Smooth muscle cell (in vitro differentiated cells): ENCODE measurements at regions not wholly inside any gene's neighbourhood (a gene's known extent, or its start where the extent isn't known, plus 50 kb on each side); places are given as distances from the start of the nearest gene placed in this dataset.

ENCODE experiments used
- DNase-seq: peaks from one replicate; lab custom pipeline; 2025; ENCODE audit not compliant: unreplicated experiment; lab: John Stamatoyannopoulos, UW
- H2AFZ ChIP-seq: fragments of 200-600 bp; sonication (generic); 2 replicates; pipeline ENCODE4 v1.6.0; 2016; ENCODE audit warnings: antibody characterized with exemption, low read depth, mild to moderate bottlenecking
- H3F3A ChIP-seq: fragments of 200-600 bp; sonication (generic); 2 replicates; pipeline ENCODE4 v1.6.0; 2017; ENCODE audit warnings: antibody characterized with exemption, low read depth
- H3K27ac ChIP-seq: fragments of 200-600 bp; sonication (generic); 2 replicates; pipeline ENCODE4 v1.5.1; 2016; ENCODE audit warnings: low read depth, mild to moderate bottlenecking
- H3K27me3 ChIP-seq: fragments of 200-600 bp; sonication (generic); 2 replicates; pipeline ENCODE4 v1.6.1; 2016; ENCODE audit warnings: low read depth, mild to moderate bottlenecking
- H3K36me3 ChIP-seq: fragments of 200-600 bp; sonication (generic); 2 replicates; pipeline ENCODE4 v1.5.1; 2016; ENCODE audit warnings: low read depth
- H3K4me1 ChIP-seq: fragments of 200-600 bp; sonication (generic); 2 replicates; pipeline ENCODE4 v1.5.1; 2016; ENCODE audit warnings: low read depth
- H3K4me2 ChIP-seq: fragments of 200-600 bp; sonication (generic); 2 replicates; pipeline ENCODE4 v1.6.0; 2016; ENCODE audit warnings: mild to moderate bottlenecking
- H3K4me3 ChIP-seq: fragments of 200-600 bp; sonication (generic); 2 replicates; pipeline ENCODE4 v1.5.1; 2016; ENCODE audit warnings: mild to moderate bottlenecking
- H3K79me2 ChIP-seq: fragments of 200-600 bp; sonication (generic); 2 replicates; pipeline ENCODE4 v1.6.0; 2016; ENCODE audit warnings: low read depth, mild to moderate bottlenecking
- H3K9ac ChIP-seq: fragments of 200-600 bp; sonication (generic); 2 replicates; pipeline ENCODE4 v1.6.0; 2016; ENCODE audit warnings: low read depth
- H3K9me3 ChIP-seq: fragments of 200-600 bp; sonication (generic); replicated peaks from 2 replicates; pipeline ENCODE4 v1.5.1; 2016; ENCODE audit warnings: low read depth
- H4K20me1 ChIP-seq: fragments of 200-600 bp; sonication (generic); 2 replicates; pipeline ENCODE4 v1.6.0; 2016; ENCODE audit warnings: low read depth
- WGBS: methylation state at CpG from one replicate; pipeline ENCODE4 v1.1.7; 2016; ENCODE audit warnings: low lambda C conversion rate; 5-methylcytosine and 5-hydroxymethylcytosine counted together
- TF ChIP-seq, protein P1 (sequence below): fragments of 200-600 bp; sonication (generic); IDR thresholded peaks from 2 replicates; pipeline ENCODE4 v1.5.1; 2017; ENCODE audit warnings: borderline replicate concordance, mild to moderate bottlenecking, antibody characterized with exemption; ENCODE audit not compliant: insufficient read depth, poor library complexity, severe bottlenecking

DNA sequence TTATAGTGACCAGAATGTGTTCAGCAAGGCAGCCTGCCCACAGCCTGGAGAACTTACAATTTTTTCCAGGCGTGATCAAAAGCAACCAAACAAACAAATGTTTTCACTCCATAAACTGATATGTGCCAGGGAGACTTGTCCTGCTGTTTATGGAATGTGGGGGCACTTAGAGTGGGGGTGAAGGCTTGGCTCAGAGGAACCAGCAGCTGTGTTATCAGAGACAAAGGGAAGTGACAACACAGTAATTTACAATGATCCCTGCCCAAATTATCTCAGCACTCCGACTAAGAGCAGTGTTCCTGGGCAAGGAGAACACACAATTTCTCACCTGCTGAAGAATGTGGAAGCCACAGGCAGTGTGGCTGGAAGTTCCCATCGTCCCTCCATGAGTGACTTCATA is 429.1 kb upstream of the IRX4 start:
- TF ChIP-seq, protein P1, sequence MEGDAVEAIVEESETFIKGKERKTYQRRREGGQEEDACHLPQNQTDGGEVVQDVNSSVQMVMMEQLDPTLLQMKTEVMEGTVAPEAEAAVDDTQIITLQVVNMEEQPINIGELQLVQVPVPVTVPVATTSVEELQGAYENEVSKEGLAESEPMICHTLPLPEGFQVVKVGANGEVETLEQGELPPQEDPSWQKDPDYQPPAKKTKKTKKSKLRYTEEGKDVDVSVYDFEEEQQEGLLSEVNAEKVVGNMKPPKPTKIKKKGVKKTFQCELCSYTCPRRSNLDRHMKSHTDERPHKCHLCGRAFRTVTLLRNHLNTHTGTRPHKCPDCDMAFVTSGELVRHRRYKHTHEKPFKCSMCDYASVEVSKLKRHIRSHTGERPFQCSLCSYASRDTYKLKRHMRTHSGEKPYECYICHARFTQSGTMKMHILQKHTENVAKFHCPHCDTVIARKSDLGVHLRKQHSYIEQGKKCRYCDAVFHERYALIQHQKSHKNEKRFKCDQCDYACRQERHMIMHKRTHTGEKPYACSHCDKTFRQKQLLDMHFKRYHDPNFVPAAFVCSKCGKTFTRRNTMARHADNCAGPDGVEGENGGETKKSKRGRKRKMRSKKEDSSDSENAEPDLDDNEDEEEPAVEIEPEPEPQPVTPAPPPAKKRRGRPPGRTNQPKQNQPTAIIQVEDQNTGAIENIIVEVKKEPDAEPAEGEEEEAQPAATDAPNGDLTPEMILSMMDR = no peak
- H3K79me2 ChIP-seq = no peaks in the 10 kb centered on the region
- H3K9me3 ChIP-seq = no peaks in the 10 kb centered on the region
- H3K4me3 ChIP-seq = no peak overlapping the region
- no peak for DNase-seq
- no peak overlapping the region for H3K4me2 ChIP-seq
- no peaks in the 10 kb centered on the region for H4K20me1 ChIP-seq
- H3F3A ChIP-seq = no peaks in the 10 kb centered on the region
- 78% methylated on average over 3 of the region's 3 CpGs for WGBS
- H2AFZ ChIP-seq = no peak overlapping the region
- H3K9ac ChIP-seq = no peak overlapping the region
- H3K27me3 ChIP-seq = no peaks in the 10 kb centered on the region
- no peaks in the 10 kb centered on the region for H3K36me3 ChIP-seq
- no peaks in the 10 kb centered on the region for H3K4me1 ChIP-seq
- H3K27ac ChIP-seq = no peak overlapping the region

GRCh38 chr5:2310946-2311345 is 428.2 kb upstream of the IRX4 start:
- Histone ChIP-seq H3K27me3 (no peaks in the 10 kb centered on the region), H3K9me3 (no peaks in the 10 kb centered on the region), H3K4me2 (no peak overlapping the region), H4K20me1 (no peaks in the 10 kb centered on the region), H2AFZ (no peak overlapping the region), H3K79me2 (no peaks in the 10 kb centered on the region), H3K4me3 (no peak overlapping the region), H3K36me3 (no peaks in the 10 kb centered on the region), H3K4me1 (no peaks in the 10 kb centered on the region), H3K27ac (no peak overlapping the region), H3K9ac (no peak overlapping the region), H3F3A (no peaks in the 10 kb centered on the region)
- 92% methylated on average over 10 of the region's 10 CpGs for WGBS
- DNase-seq = no peak
- TF ChIP-seq, protein P1 = no peak

- H3K9ac ChIP-seq = no peak overlapping the region
- peaks cover 5% of the 10 kb centered on the region for H3K4me1 ChIP-seq
- no peaks in the 10 kb centered on the region for H3K27me3 ChIP-seq
- TF ChIP-seq, protein P1 = no peak
- H3K27ac ChIP-seq = no peak overlapping the region
- no peak overlapping the region for H3K4me3 ChIP-seq
- no peak for DNase-seq
- no peaks in the 10 kb centered on the region for H4K20me1 ChIP-seq
- H3K4me2 ChIP-seq = no peak overlapping the region
- no peaks in the 10 kb centered on the region for H3K79me2 ChIP-seq
- H3F3A ChIP-seq = no peaks in the 10 kb centered on the region
- H2AFZ ChIP-seq = no peak overlapping the region
- H3K36me3 ChIP-seq = no peaks in the 10 kb centered on the region
- WGBS = 94% methylated on average over 5 of the region's 5 CpGs
- H3K9me3 ChIP-seq = no peaks in the 10 kb centered on the region
These were observed 424.9 kb upstream of the IRX4 start for GRCh38 chr5:2307631-2308030.

GRCh38 chr5:2306711-2307110 is 424.0 kb upstream of the IRX4 start:
- Histone ChIP-seq H4K20me1 (no peaks in the 10 kb centered on the region), H3K27ac (no peak overlapping the region), H3K4me1 (peaks cover 5% of the 10 kb centered on the region), H3K79me2 (no peaks in the 10 kb centered on the region), H3F3A (no peaks in the 10 kb centered on the region), H3K27me3 (no peaks in the 10 kb centered on the region), H3K9me3 (no peaks in the 10 kb centered on the region), H3K9ac (no peak overlapping the region), H2AFZ (no peak overlapping the region), H3K4me3 (no peak overlapping the region), H3K4me2 (no peak overlapping the region), H3K36me3 (no peaks in the 10 kb centered on the region)
- no peak for DNase-seq
- TF ChIP-seq, protein P1 = no peak
- WGBS = 84% methylated on average over 6 of the region's 6 CpGs
